CD1c-positive myeloid dendritic cell (primary cell): ENCODE measurements at regions not wholly inside any gene's neighbourhood (a gene's known extent, or its start where the extent isn't known, plus 50 kb on each side); places are given as distances from the start of the nearest gene placed in this dataset.
"Not testable (repeated sequence)": the region's sequence is repeated elsewhere in the genome, so short reads cannot be mapped to it uniquely, and the experiment has no call there.

Experiments used
- DNase-seq: peaks from one replicate; pipeline ENCODE4 v3.0.0-alpha.2; 2016; ENCODE audit errors: extremely low spot score

- not testable (repeated sequence) for DNase-seq
These were observed 144.1 kb downstream of the AKR1D1 start for GRCh38 chr7:138220321-138220720.

GRCh38 chr7:138221388-138221787 lies 145.1 kb downstream of the AKR1D1 start:
- DNase-seq, result not testable (repeated sequence)

GRCh38 chr7:138223402-138223879 lies 147.2 kb downstream of the AKR1D1 start:
- no peak for DNase-seq

- no peak for DNase-seq
These were observed 149.8 kb downstream of the AKR1D1 start for GRCh38 chr7:138226001-138226476.

- no peak for DNase-seq
These were observed 150.6 kb downstream of the AKR1D1 start for GRCh38 chr7:138226745-138227279.

GRCh38 chr7:138228119-138228518 lies 151.9 kb downstream of the AKR1D1 start:
- no peak for DNase-seq

- DNase-seq, result no peak
These were observed 152.5 kb downstream of the AKR1D1 start for GRCh38 chr7:138228769-138229168.

- DNase-seq, result no peak
These were observed 156.9 kb downstream of the AKR1D1 start for GRCh38 chr7:138233189-138233588.

- no peak for DNase-seq
These were observed 158.9 kb downstream of the AKR1D1 start for GRCh38 chr7:138235207-138235606.

GRCh38 chr7:138237995-138238394 lies 161.7 kb downstream of the AKR1D1 start:
- DNase-seq, result no peak

GRCh38 chr7:138238734-138239659 lies 162.7 kb downstream of the AKR1D1 start:
- no peak for DNase-seq

GRCh38 chr7:138243430-138243829 lies 167.2 kb downstream of the AKR1D1 start:
- no peak for DNase-seq

- DNase-seq, result no peak
These were observed 167.6 kb downstream of the AKR1D1 start for GRCh38 chr7:138243836-138244235.

- DNase-seq, result no peak
These were observed 168.3 kb downstream of the AKR1D1 start for GRCh38 chr7:138244606-138245005.

GRCh38 chr7:138245216-138245615 lies 169.0 kb downstream of the AKR1D1 start:
- no peak for DNase-seq

GRCh38 chr7:138245682-138246081 lies 169.4 kb downstream of the AKR1D1 start:
- peak; percentile 20 for DNase-seq

- DNase-seq, result no peak
These were observed 170.2 kb downstream of the AKR1D1 start for GRCh38 chr7:138246428-138246827.

GRCh38 chr7:138247081-138247480 lies 170.8 kb downstream of the AKR1D1 start:
- DNase-seq, result no peak

- DNase-seq, result no peak
These were observed 171.5 kb downstream of the AKR1D1 start for GRCh38 chr7:138247568-138248333.

GRCh38 chr7:138248609-138249008 lies 172.3 kb downstream of the AKR1D1 start:
- no peak for DNase-seq

- no peak for DNase-seq
These were observed 173.7 kb downstream of the AKR1D1 start for GRCh38 chr7:138249975-138250374.

- not testable (repeated sequence) for DNase-seq
These were observed 176.4 kb downstream of the AKR1D1 start for GRCh38 chr7:138252666-138253065.
